ENCODE measurements at regions not wholly inside any gene's neighbourhood (a gene's known extent, or its start where the extent isn't known, plus 50 kb on each side); places are given as distances from the start of the nearest gene placed in this dataset.

- H3K27me3 Mint-ChIP-seq, result no peaks in the 10 kb centered on the region
- DNase-seq (no peak), ATAC-seq (no peak)
- H3K4me1 Mint-ChIP-seq (ENCODE audit: low read depth), result no peaks in the 10 kb centered on the region
- H3K27ac Mint-ChIP-seq, result no peak overlapping the region
- CTCF ChIA-PET, result no interaction called here
- no peak overlapping the region for H3K4me3 Mint-ChIP-seq
- intact Hi-C loops (cut with micrococcal nuclease), result no loop called here
- no peak for TF ChIP-seq CTCF (IDR thresholded peaks at IDR 0.05)
- POLR2A ChIA-PET, result interaction anchor here (0.8 kb wide), 1 partner anchor 108 kb away, joined by 3 read pairs; no protein-coding TSS in a partner anchor
- no peaks in the 10 kb centered on the region for H3K36me3 Mint-ChIP-seq (ENCODE audit: low read depth)
- H3K9me3 Mint-ChIP-seq, result peaks cover 1% of the 10 kb centered on the region
These were observed 1218.5 kb downstream of the SUCLG1 start for GRCh38 chr2:83240611-83241010.

DNA sequence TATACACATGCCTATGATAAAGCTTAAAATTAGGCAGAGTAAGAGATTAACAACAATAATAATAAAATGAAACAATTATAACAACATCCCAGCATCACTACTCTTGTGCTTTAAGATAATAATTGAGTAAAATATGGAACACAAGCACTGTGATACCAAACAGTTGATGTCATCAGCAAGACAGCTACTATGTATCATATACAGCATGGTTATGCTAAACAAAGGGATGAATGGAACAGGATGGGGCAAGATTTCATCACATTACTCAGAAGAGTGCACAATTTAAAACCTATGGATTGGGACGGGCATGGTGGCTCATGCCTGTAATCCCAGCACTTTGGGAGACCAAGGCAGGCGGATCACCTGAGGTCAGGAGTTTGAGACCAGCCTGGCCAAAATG, 1221.0 kb downstream of the SUCLG1 start:
- Mint-ChIP-seq H3K27ac (no peak overlapping the region), H3K9me3 (no peaks in the 10 kb centered on the region), H3K4me1 (ENCODE audit: low read depth) (no peaks in the 10 kb centered on the region), H3K36me3 (ENCODE audit: low read depth) (no peaks in the 10 kb centered on the region), H3K27me3 (no peaks in the 10 kb centered on the region), H3K4me3 (no peak overlapping the region)
- DNase-seq (no peak), ATAC-seq (no peak)
- intact Hi-C loops (cut with micrococcal nuclease), result no loop called here
- CTCF ChIA-PET, result no interaction called here
- no peak for TF ChIP-seq CTCF (IDR thresholded peaks at IDR 0.05)
- POLR2A ChIA-PET, result no interaction called here

DNA sequence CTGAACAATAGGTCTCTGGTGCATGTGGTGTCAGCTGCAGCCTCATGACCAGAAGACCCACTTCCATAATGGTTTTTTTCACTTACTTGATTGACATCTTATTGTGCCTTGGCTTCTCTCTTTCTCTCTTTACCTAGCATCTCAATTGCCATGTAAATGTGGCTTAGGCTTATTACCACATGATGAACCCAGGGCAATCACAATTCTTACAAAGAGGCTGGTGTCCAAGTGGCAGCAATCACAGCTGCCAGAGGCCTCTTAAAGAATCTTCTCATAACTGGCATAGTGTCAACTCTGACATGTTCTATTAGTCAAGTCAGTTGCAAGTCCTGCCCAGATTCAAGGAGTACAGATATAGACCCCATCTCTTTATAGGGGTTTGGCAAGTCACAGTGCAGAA, 1224.8 kb downstream of the SUCLG1 start:
- ATAC-seq (no peak), DNase-seq (no peak)
- Mint-ChIP-seq H3K4me1 (ENCODE audit: low read depth) (no peaks in the 10 kb centered on the region), H3K9me3 (peaks cover 2% of the 10 kb centered on the region), H3K27ac (no peak overlapping the region), H3K27me3 (no peaks in the 10 kb centered on the region), H3K4me3 (no peak overlapping the region), H3K36me3 (ENCODE audit: low read depth) (no peaks in the 10 kb centered on the region)
- intact Hi-C loops (cut with micrococcal nuclease), result no loop called here
- POLR2A ChIA-PET, result no interaction called here
- CTCF ChIA-PET, result no interaction called here
- no peak for TF ChIP-seq CTCF (IDR thresholded peaks at IDR 0.05)

DNA sequence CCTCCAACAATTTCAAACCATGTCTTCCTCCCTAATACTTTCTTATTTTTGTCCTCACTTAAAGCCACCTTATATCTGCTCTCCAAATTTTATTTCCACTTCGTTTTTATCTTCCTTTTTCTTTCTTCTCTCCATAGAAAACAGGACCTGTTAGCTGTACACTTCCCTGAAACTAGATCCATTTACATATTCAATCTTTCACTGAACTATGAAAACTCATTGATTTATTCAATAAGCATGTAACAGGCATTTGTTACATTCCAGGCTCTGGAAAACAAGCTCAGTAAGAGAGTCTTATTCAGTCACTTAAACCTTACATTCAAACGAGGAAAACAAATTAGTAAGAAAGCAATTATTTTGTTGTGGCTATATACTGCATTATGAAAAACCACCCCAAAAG, 1225.3 kb downstream of the SUCLG1 start:
- intact Hi-C loops (cut with micrococcal nuclease), result no loop called here
- H3K27me3 Mint-ChIP-seq, result no peaks in the 10 kb centered on the region
- no peaks in the 10 kb centered on the region for H3K36me3 Mint-ChIP-seq (ENCODE audit: low read depth)
- DNase-seq (no peak), ATAC-seq (no peak)
- no peak overlapping the region for H3K27ac Mint-ChIP-seq
- H3K4me3 Mint-ChIP-seq, result no peak overlapping the region
- peaks cover 2% of the 10 kb centered on the region for H3K9me3 Mint-ChIP-seq
- TF ChIP-seq CTCF (IDR thresholded peaks at IDR 0.05), result no peak
- CTCF ChIA-PET, result no interaction called here
- no peaks in the 10 kb centered on the region for H3K4me1 Mint-ChIP-seq (ENCODE audit: low read depth)
- POLR2A ChIA-PET, result no interaction called here

- intact Hi-C loops (cut with micrococcal nuclease), result no loop called here
- Mint-ChIP-seq H3K27me3 (no peaks in the 10 kb centered on the region), H3K4me3 (no peak overlapping the region), H3K9me3 (peaks cover 2% of the 10 kb centered on the region), H3K36me3 (ENCODE audit: low read depth) (no peaks in the 10 kb centered on the region), H3K27ac (no peak overlapping the region), H3K4me1 (ENCODE audit: low read depth) (no peaks in the 10 kb centered on the region)
- DNase-seq (no peak), ATAC-seq (no peak)
- POLR2A ChIA-PET, result no interaction called here
- no peak for TF ChIP-seq CTCF (IDR thresholded peaks at IDR 0.05)
- CTCF ChIA-PET, result no interaction called here
These were observed 1225.8 kb downstream of the SUCLG1 start for GRCh38 chr2:83233326-83233725.

Measured in activated CD8-positive, alpha-beta T cell treated with anti-CD3 and anti-CD28 coated beads for 36 hours (primary cell).